BE2C (cell line): ENCODE measurements at regions not wholly inside any gene's neighbourhood (a gene's known extent, or its start where the extent isn't known, plus 50 kb on each side); places are given as distances from the start of the nearest gene placed in this dataset.

Experiments
- DNase-seq: peaks from one replicate; pipeline ENCODE4 v3.0.0-alpha.2; 2020
- H3K27me3 ChIP-seq: fragments of 250-450 bp; sonication (Bioruptor Pico); 2 replicates; pipeline ENCODE4 v1.5.1; 2020; ENCODE audit warnings: mild to moderate bottlenecking
- H3K36me3 ChIP-seq: fragments of 250-450 bp; sonication (Bioruptor Pico); 2 replicates; pipeline ENCODE4 v1.5.1; 2020; ENCODE audit warnings: mild to moderate bottlenecking
- H3K4me1 ChIP-seq: fragments of 250-450 bp; sonication (Bioruptor Pico); 2 replicates; pipeline ENCODE4 v1.5.1; 2020
- H3K4me3 ChIP-seq: 2 replicates; pipeline ENCODE4 v1.5.1; 2011; ENCODE audit warnings: low read depth, low read length
- H3K9me3 ChIP-seq: fragments of 250-450 bp; sonication (Bioruptor Pico); 2 replicates; pipeline ENCODE4 v1.5.1; 2020
- CTCF ChIP-seq: IDR thresholded peaks from 2 replicates; pipeline ENCODE4 v1.5.1; 2012; ENCODE audit warnings: mild to moderate bottlenecking, low read depth, low read length

- Histone ChIP-seq H3K4me3 (no peak overlapping the region), H3K27me3 (no peaks in the 10 kb centered on the region), H3K9me3 (no peaks in the 10 kb centered on the region), H3K4me1 (no peaks in the 10 kb centered on the region), H3K36me3 (no peaks in the 10 kb centered on the region)
- TF ChIP-seq CTCF: no peak
- no peak for DNase-seq
Observed at GRCh38 chr7:41773756-41774155, 70.9 kb upstream of the INHBA start.

GRCh38 chr7:41771717-41772116 lies 68.8 kb upstream of the INHBA start:
- Histone ChIP-seq H3K27me3 (no peaks in the 10 kb centered on the region), H3K36me3 (no peaks in the 10 kb centered on the region), H3K9me3 (no peaks in the 10 kb centered on the region), H3K4me3 (no peak overlapping the region), H3K4me1 (no peaks in the 10 kb centered on the region)
- no peak for TF ChIP-seq CTCF
- no peak for DNase-seq

- Histone ChIP-seq H3K4me1 (no peaks in the 10 kb centered on the region), H3K4me3 (no peak overlapping the region), H3K9me3 (no peaks in the 10 kb centered on the region), H3K27me3 (no peaks in the 10 kb centered on the region), H3K36me3 (no peaks in the 10 kb centered on the region)
- no peak for DNase-seq
- TF ChIP-seq CTCF: no peak
Observed at GRCh38 chr7:41769162-41769561, 66.3 kb upstream of the INHBA start.

GRCh38 chr7:41763626-41764025 lies 60.7 kb upstream of the INHBA start:
- Histone ChIP-seq H3K4me1 (no peaks in the 10 kb centered on the region), H3K9me3 (no peaks in the 10 kb centered on the region; the same call in 1 of the 2 replicates), H3K27me3 (no peaks in the 10 kb centered on the region), H3K36me3 (no peaks in the 10 kb centered on the region), H3K4me3 (no peak overlapping the region)
- no peak for DNase-seq
- no peak for TF ChIP-seq CTCF

- no peaks in the 10 kb centered on the region for H3K27me3 ChIP-seq
- H3K4me3 ChIP-seq: no peak overlapping the region
- H3K36me3 ChIP-seq: no peaks in the 10 kb centered on the region
- no peaks in the 10 kb centered on the region; the same call in 1 of the 2 replicates for H3K9me3 ChIP-seq
- no peak for DNase-seq
- no peaks in the 10 kb centered on the region for H3K4me1 ChIP-seq
- no peak for TF ChIP-seq CTCF
Observed at GRCh38 chr7:41762641-41763040, 59.8 kb upstream of the INHBA start.

GRCh38 chr7:41760293-41760692 lies 57.4 kb upstream of the INHBA start:
- Histone ChIP-seq H3K4me3 (no peak overlapping the region), H3K9me3 (no peaks in the 10 kb centered on the region; the same call in 1 of the 2 replicates), H3K27me3 (no peaks in the 10 kb centered on the region), H3K36me3 (no peaks in the 10 kb centered on the region), H3K4me1 (no peaks in the 10 kb centered on the region)
- no peak for DNase-seq
- TF ChIP-seq CTCF: no peak
